GM12878 (cell line): ENCODE measurements at regions not wholly inside any gene's neighbourhood (a gene's known extent, or its start where the extent isn't known, plus 50 kb on each side); places are given as distances from the start of the nearest gene placed in this dataset.

Experiments
- ATAC-seq: fragments of 200-7000 bp; cut with Tn5 transposase; 3 replicates; pipeline ENCODE4 v1.9.1; 2020; ENCODE audit warnings: mild to moderate bottlenecking, moderate library complexity
- BruUV-seq: library from RNA; stranded (reverse); fragments of 400-500 nt; replicated peaks from 2 replicates; lab custom pipeline; 2021; lab: Mats Ljungman, UMichigan
- CTCF ChIA-PET: fragments of 300-600 bp; sonication (Branson Sonifier 250); formaldehyde crosslinking; extraction: SDS; loops from one replicate; lab custom pipeline; 2021; ENCODE audit warnings: inconsistent platforms; lab: Yijun Ruan, JAX
- POLR2A ChIA-PET: fragments of 350-600 bp; formaldehyde crosslinking; extraction: SDS; loops from one replicate; lab custom pipeline; 2021; ENCODE audit warnings: inconsistent platforms; lab: Charles Lee
- RAD21 ChIA-PET: fragments of 300-600 bp; sonication (Branson Sonifier 250); formaldehyde crosslinking; loops from one replicate; lab custom pipeline; 2023; ENCODE audit warnings: antibody characterized with exemption; ENCODE audit not compliant: unreplicated experiment; lab: Charles Lee
- SMC1A ChIA-PET: fragments of 300-600 bp; sonication (Branson Sonifier 250); formaldehyde crosslinking; loops from one replicate; lab custom pipeline; 2023; ENCODE audit not compliant: unreplicated experiment, uncharacterized antibody; lab: Charles Lee
- DNase-seq: peaks from one replicate; pipeline ENCODE4 v3.0.0-alpha.2; 2011; ENCODE audit warnings: low read depth, low spot score
- FAIRE-seq: peaks from 3 replicates; lab custom pipeline; 2011; peaks lifted over from hg19 to GRCh38; lab: Jason Lieb, UNC
- H2AFZ ChIP-seq: 2 replicates; pipeline ENCODE4 v1.6.0; 2011; ENCODE audit warnings: low read depth, low read length, control low read depth; ENCODE audit not compliant: control insufficient read depth
- H3K27ac ChIP-seq: 2 replicates; pipeline ENCODE4 v1.5.1; 2011; ENCODE audit warnings: control low read depth; ENCODE audit not compliant: control insufficient read depth, insufficient read depth
- H3K27me3 ChIP-seq, 2 experiments: replicated peaks in 1 of 2; 2 replicates each; pipeline versions ENCODE4 v1.6.0 to v1.6.1; 2011; ENCODE audit warnings: low read length in 1 of 2; ENCODE audit not compliant: control insufficient read depth in 2 of 2, insufficient read depth in 2 of 2
- H3K36me3 ChIP-seq, 2 experiments: 2 replicates each; pipeline ENCODE4 v1.5.1; 2011; ENCODE audit warnings: low read length in 1 of 2; ENCODE audit not compliant: control insufficient read depth in 2 of 2, insufficient read depth in 2 of 2
- H3K4me1 ChIP-seq: 2 replicates; pipeline ENCODE4 v1.6.1; 2011; ENCODE audit warnings: mild to moderate bottlenecking, low read length, moderate library complexity, mixed read lengths; ENCODE audit not compliant: control insufficient read depth, insufficient read depth
- H3K4me2 ChIP-seq: 2 replicates; pipeline ENCODE4 v1.6.0; 2011; ENCODE audit warnings: control low read depth; ENCODE audit not compliant: control insufficient read depth, insufficient read depth
- H3K4me3 ChIP-seq: fragments of 200-600 bp; sonication (generic); 2 replicates; pipeline ENCODE4 v1.5.1; 2016
- H3K79me2 ChIP-seq: 2 replicates; pipeline ENCODE4 v1.6.0; 2011; ENCODE audit warnings: low read length; ENCODE audit not compliant: control insufficient read depth, insufficient read depth
- H3K9ac ChIP-seq: 2 replicates; pipeline ENCODE4 v1.8.0; 2011; ENCODE audit warnings: low read length, control low read depth, mixed read lengths; ENCODE audit not compliant: control insufficient read depth, insufficient read depth
- H3K9me3 ChIP-seq: replicated peaks from 3 replicates; pipeline ENCODE4 v1.5.1; 2011; ENCODE audit warnings: mild to moderate bottlenecking, low read length; ENCODE audit not compliant: control insufficient read depth, insufficient read depth
- H4K20me1 ChIP-seq: 2 replicates; pipeline ENCODE4 v1.6.0; 2011; ENCODE audit not compliant: control insufficient read depth, insufficient read depth
- ATF7 ChIP-seq: fragments of 450-650 bp; IDR thresholded peaks from 2 replicates; pipeline ENCODE4 v1.6.1; 2016; ENCODE audit warnings: low read depth, mild to moderate bottlenecking
- BCLAF1 ChIP-seq: fragments of 450-650 bp; IDR thresholded peaks from 2 replicates; pipeline ENCODE4 v1.6.1; 2017; ENCODE audit warnings: antibody characterized with exemption, mild to moderate bottlenecking, moderate library complexity
- CBX3 ChIP-seq: fragments of 200-600 bp; sonication (generic); IDR thresholded peaks from 2 replicates; pipeline ENCODE4 v1.6.1; 2016; ENCODE audit warnings: low read depth, borderline replicate concordance
- CUX1 ChIP-seq: IDR thresholded peaks from 2 replicates; pipeline ENCODE4 v1.6.1; 2012; ENCODE audit warnings: improper control_type of control experiment, low read depth, low read length; ENCODE audit not compliant: insufficient replicate concordance
- ETV6 ChIP-seq, 2 experiments: fragments of 450-650 bp in 1 of 2; IDR thresholded peaks in 1 of 2; conservative IDR thresholded peaks in 1 of 2; 2 replicates each; pipeline ENCODE4 v1.6.1; 2014; ENCODE audit warnings: antibody characterized with exemption in 1 of 2, borderline replicate concordance in 1 of 2, low read depth in 1 of 2, mild to moderate bottlenecking in 1 of 2, moderate library complexity in 1 of 2
- GABPA ChIP-seq: IDR thresholded peaks from 2 replicates; pipeline ENCODE4 v1.6.1; 2014; ENCODE audit warnings: antibody characterized with exemption, low read depth, mild to moderate bottlenecking, inconsistent platforms
- MLLT1 ChIP-seq: fragments of 450-650 bp; IDR thresholded peaks from 2 replicates; pipeline ENCODE4 v1.6.1; 2016; ENCODE audit warnings: mild to moderate bottlenecking
- NFXL1 ChIP-seq: fragments of 450-650 bp; IDR thresholded peaks from 2 replicates; pipeline ENCODE4 v1.6.1; 2017; ENCODE audit warnings: antibody characterized with exemption, mild to moderate bottlenecking, borderline replicate concordance
- NR2C2 ChIP-seq: IDR thresholded peaks from 2 replicates; pipeline ENCODE4 v1.6.1; 2011; ENCODE audit warnings: borderline replicate concordance, low read depth; ENCODE audit not compliant: control insufficient read depth, insufficient read length
- RBBP5 ChIP-seq: fragments of 200-600 bp; sonication (generic); conservative IDR thresholded peaks from 2 replicates; pipeline ENCODE4 v1.6.1; 2016
- SMC3 ChIP-seq: IDR thresholded peaks from 2 replicates; pipeline ENCODE4 v1.6.1; 2011; ENCODE audit warnings: low read length, improper control_type of control experiment, borderline replicate concordance
- SREBF2 ChIP-seq: IDR thresholded peaks from 2 replicates; pipeline ENCODE4 v1.6.1; 2012; ENCODE audit warnings: mild to moderate bottlenecking, low read length
- ZSCAN29 ChIP-seq: fragments of 450-650 bp; IDR thresholded peaks from 2 replicates; pipeline ENCODE4 v1.6.1; 2017; ENCODE audit warnings: mild to moderate bottlenecking, moderate library complexity
- WGBS: methylation state at CpG from one replicate; pipeline ENCODE4 v1.1.6; 2016; ENCODE audit warnings: low lambda C conversion rate; ENCODE audit not compliant: insufficient replicate concordance, insufficient coverage; ENCODE audit errors: missing lambda C conversion rate; 5-methylcytosine and 5-hydroxymethylcytosine counted together
- in situ Hi-C: fragments of 300-500 bp; cut with MboI; formaldehyde crosslinking; loops from 9 replicates; pipeline ENCODE4 v1.14.3; 2018; ENCODE audit warnings: mixed read lengths
- intact Hi-C: fragments of 100-400 bp; cut with micrococcal nuclease; formaldehyde crosslinking; loops from one replicate; pipeline ENCODE4 v1.14.2; 2022; ENCODE audit not compliant: unreplicated experiment

- TF ChIP-seq RBBP5 = no peak
- TF ChIP-seq ZSCAN29 = no peak
- TF ChIP-seq BCLAF1 = no peak
- TF ChIP-seq SREBF2 = no peak
- no peak for TF ChIP-seq GABPA
- TF ChIP-seq ATF7 = no peak
- TF ChIP-seq NR2C2 = no peak
- no peak for TF ChIP-seq CBX3
- no peak for TF ChIP-seq SMC3
- TF ChIP-seq MLLT1 = no peak
Measured at GRCh38 chr16:54347961-54348360, 61.4 kb upstream of the IRX3 start (continued).

GRCh38 chr16:54346041-54346440, 59.5 kb upstream of the IRX3 start:
- no TSS peak for BruUV-seq
- no peak for TF ChIP-seq CUX1
- no peak for TF ChIP-seq NFXL1
- TF ChIP-seq ETV6 (conservative IDR thresholded peaks at IDR 0.05 in 1 of 2, IDR thresholded peaks at IDR 0.05 in 1 of 2; ENCODE audit: borderline replicate concordance in 1 of 2, low read depth in 1 of 2) = no peak

More at GRCh38 chr16:54346041-54346440, 59.5 kb upstream of the IRX3 start:
- Histone ChIP-seq H3K27me3 (no peaks in the 10 kb centered on the region), H3K79me2 (no peaks in the 10 kb centered on the region), H3K9me3 (no peaks in the 10 kb centered on the region; the same call in 2 of the 3 replicates), H3K4me3 (no peak overlapping the region), H2AFZ (no peak overlapping the region), H3K4me2 (no peak overlapping the region), H3K9ac (no peak overlapping the region), H3K27ac (no peak overlapping the region), H3K4me1 (no peaks in the 10 kb centered on the region), H3K36me3 (no peaks in the 10 kb centered on the region), H4K20me1 (no peaks in the 10 kb centered on the region)
- in situ Hi-C loops = no loop called here
- ATAC-seq = no peak
- ChIA-PET POLR2A (no interaction called here), CTCF (no interaction called here), RAD21 (no interaction called here), SMC1A (no interaction called here)
- no peak for FAIRE-seq
- DNase-seq = no peak
- WGBS = 23% methylated on average over 3 of the region's 3 CpGs
- intact Hi-C loops = no loop called here
